ENCODE measurements at regions not wholly inside any gene's neighbourhood (a gene's known extent, or its start where the extent isn't known, plus 50 kb on each side); places are given as distances from the start of the nearest gene placed in this dataset.

GRCh38 chr1:157209514-157209913 is 71.3 kb upstream of the ETV3 start:
- Mint-ChIP-seq H3K9me3 (peaks cover 18% of the 10 kb centered on the region), H3K27ac (no peak overlapping the region)
- H3K4me3 ChIP-seq = no peak overlapping the region

More at GRCh38 chr1:157209514-157209913, 71.3 kb upstream of the ETV3 start:
- no peak for TF ChIP-seq ZNF114 (CRISPR knock-in tag; IDR thresholded peaks at IDR 0.05)
- no peak for TF ChIP-seq POLR2AphosphoS5 (IDR thresholded peaks at IDR 0.05; ENCODE audit: low read depth)
- no peak for TF ChIP-seq NANOG (IDR thresholded peaks at IDR 0.05; ENCODE audit: borderline replicate concordance)
- TF ChIP-seq ZNF462 (CRISPR knock-in tag; IDR thresholded peaks at IDR 0.05) = no peak
- no peak for TF ChIP-seq JUNB (IDR thresholded peaks at IDR 0.05; ENCODE audit: unreplicated experiment)
- TF ChIP-seq EZH2 (IDR thresholded peaks at IDR 0.05; ENCODE audit: low read depth, unreplicated experiment) = no peak
- no peak for TF ChIP-seq CREB1 (CRISPR knock-in tag; IDR thresholded peaks at IDR 0.05; ENCODE audit: low read depth)
- TF ChIP-seq, protein P1, sequence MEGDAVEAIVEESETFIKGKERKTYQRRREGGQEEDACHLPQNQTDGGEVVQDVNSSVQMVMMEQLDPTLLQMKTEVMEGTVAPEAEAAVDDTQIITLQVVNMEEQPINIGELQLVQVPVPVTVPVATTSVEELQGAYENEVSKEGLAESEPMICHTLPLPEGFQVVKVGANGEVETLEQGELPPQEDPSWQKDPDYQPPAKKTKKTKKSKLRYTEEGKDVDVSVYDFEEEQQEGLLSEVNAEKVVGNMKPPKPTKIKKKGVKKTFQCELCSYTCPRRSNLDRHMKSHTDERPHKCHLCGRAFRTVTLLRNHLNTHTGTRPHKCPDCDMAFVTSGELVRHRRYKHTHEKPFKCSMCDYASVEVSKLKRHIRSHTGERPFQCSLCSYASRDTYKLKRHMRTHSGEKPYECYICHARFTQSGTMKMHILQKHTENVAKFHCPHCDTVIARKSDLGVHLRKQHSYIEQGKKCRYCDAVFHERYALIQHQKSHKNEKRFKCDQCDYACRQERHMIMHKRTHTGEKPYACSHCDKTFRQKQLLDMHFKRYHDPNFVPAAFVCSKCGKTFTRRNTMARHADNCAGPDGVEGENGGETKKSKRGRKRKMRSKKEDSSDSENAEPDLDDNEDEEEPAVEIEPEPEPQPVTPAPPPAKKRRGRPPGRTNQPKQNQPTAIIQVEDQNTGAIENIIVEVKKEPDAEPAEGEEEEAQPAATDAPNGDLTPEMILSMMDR (conservative IDR thresholded peaks at IDR 0.05; ENCODE audit: low read depth in 2 of 2) = no peak
- TF ChIP-seq STAT1 (IDR thresholded peaks at IDR 0.05; ENCODE audit: unreplicated experiment) = no peak
- no peak for TF ChIP-seq EZH2phosphoT487 (IDR thresholded peaks at IDR 0.05; ENCODE audit: unreplicated experiment)
- no peak for TF ChIP-seq ZNF331 (CRISPR knock-in tag; IDR thresholded peaks at IDR 0.05; ENCODE audit: low read depth)
- TF ChIP-seq, protein P2, sequence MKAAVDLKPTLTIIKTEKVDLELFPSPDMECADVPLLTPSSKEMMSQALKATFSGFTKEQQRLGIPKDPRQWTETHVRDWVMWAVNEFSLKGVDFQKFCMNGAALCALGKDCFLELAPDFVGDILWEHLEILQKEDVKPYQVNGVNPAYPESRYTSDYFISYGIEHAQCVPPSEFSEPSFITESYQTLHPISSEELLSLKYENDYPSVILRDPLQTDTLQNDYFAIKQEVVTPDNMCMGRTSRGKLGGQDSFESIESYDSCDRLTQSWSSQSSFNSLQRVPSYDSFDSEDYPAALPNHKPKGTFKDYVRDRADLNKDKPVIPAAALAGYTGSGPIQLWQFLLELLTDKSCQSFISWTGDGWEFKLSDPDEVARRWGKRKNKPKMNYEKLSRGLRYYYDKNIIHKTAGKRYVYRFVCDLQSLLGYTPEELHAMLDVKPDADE (IDR thresholded peaks at IDR 0.05) = no peak
- Histone ChIP-seq H3K9me2 (ENCODE audit: insufficient read depth) (no peaks in the 10 kb centered on the region), H3K4me1 (ENCODE audit: insufficient read depth) (peaks cover 4% of the 10 kb centered on the region; the same call in 1 of the 2 replicates), H3K79me2 (replicated peaks; ENCODE audit: insufficient read depth) (no peaks in the 10 kb centered on the region), H3K27ac (ENCODE audit: low read depth) (no peak overlapping the region), H3K27me3 (ENCODE audit: insufficient read depth) (no peaks in the 10 kb centered on the region), H2AFZ (no peak overlapping the region), H3F3A (replicated peaks; ENCODE audit: low read depth) (no peaks in the 10 kb centered on the region), H3K4me2 (no peak overlapping the region), H3K36me3 (ENCODE audit: insufficient read depth) (no peaks in the 10 kb centered on the region), H4K20me1 (replicated peaks; ENCODE audit: insufficient read depth) (no peaks in the 10 kb centered on the region)
- peak; percentile 48; the same call in 1 of the 3 replicates for ATAC-seq
- no peak overlapping the region for H3K4me3 Mint-ChIP-seq
- no peak for DNase-seq (ENCODE audit: low spot score)
- H3K27me3 Mint-ChIP-seq (ENCODE audit: insufficient read depth, low read depth, poor library complexity) = no peaks in the 10 kb centered on the region
- H3K4me1 Mint-ChIP-seq = peaks cover 4% of the 10 kb centered on the region; the same call in 2 of the 3 replicates
- H3K36me3 Mint-ChIP-seq (ENCODE audit: low read depth) = peaks cover 9% of the 10 kb centered on the region
